Esophagus muscularis mucosa (tissue), 4 donors: ENCODE measurements at regions not wholly inside any gene's neighbourhood (a gene's known extent, or its start where the extent isn't known, plus 50 kb on each side); places are given as distances from the start of the nearest gene placed in this dataset.

ENCODE experiments used
- DNase-seq: peaks from one replicate; pipeline ENCODE4 v3.0.0-alpha.2; 2017; ENCODE audit errors: extremely low spot score
- H3K27ac ChIP-seq, 4 donors: fragments of 200-600 bp; sonication (generic); replicated peaks in 1 of 4; 1 replicate in 3 of 4; 2 replicates in 1 of 4; pipeline ENCODE4 v1.5.1; 2016 to 2019; ENCODE audit warnings: mild to moderate bottlenecking in 1 of 4
- H3K27me3 ChIP-seq, 4 donors: fragments of 200-600 bp; sonication (generic); one replicate each; pipeline versions ENCODE4 v1.5.1 to v1.6.0; 2016 to 2019
- H3K36me3 ChIP-seq, 4 donors: fragments of 200-600 bp; sonication (generic); one replicate each; pipeline ENCODE4 v1.5.1; 2016 to 2019
- H3K4me1 ChIP-seq, 4 donors: fragments of 200-600 bp; sonication (generic); one replicate each; pipeline ENCODE4 v1.5.1; 2016 to 2019
- H3K4me3 ChIP-seq, 4 donors: fragments of 200-600 bp; sonication (generic); 1 replicate in 2 of 4; 2 replicates in 2 of 4; pipeline ENCODE4 v1.5.1; 2016 to 2019; ENCODE audit warnings: mild to moderate bottlenecking in 4 of 4, moderate library complexity in 1 of 4
- H3K9me3 ChIP-seq, 4 donors: fragments of 200-600 bp; sonication (generic); 1 replicate in 3 of 4; 2 replicates in 1 of 4; pipeline ENCODE4 v1.5.1; 2016 to 2019
- EP300 ChIP-seq: sonication (generic); formaldehyde crosslinking; IDR thresholded peaks from one replicate; pipeline ENCODE4 v1.6.1; 2017; ENCODE audit warnings: antibody characterized with exemption
- POLR2A ChIP-seq: fragments of 450-650 bp; IDR thresholded peaks from one replicate; pipeline ENCODE4 v1.6.1; 2017; ENCODE audit warnings: antibody characterized with exemption, moderate library complexity, mild to moderate bottlenecking, low read depth
- POLR2AphosphoS5 ChIP-seq, 2 donors: sonication (generic); formaldehyde crosslinking; IDR thresholded peaks; one replicate each; pipeline ENCODE4 v1.6.1; 2017; ENCODE audit warnings: antibody characterized with exemption in 2 of 2
- WGBS: methylation state at CpG from one replicate; pipeline ENCODE4 v1.1.5; 2018; 5-methylcytosine and 5-hydroxymethylcytosine counted together
- intact Hi-C: fragments of 100-400 bp; cut with DNase I; formaldehyde crosslinking; loops from one replicate; pipeline ENCODE4 v1.15.1; 2023
- TF ChIP-seq, protein P1 (sequence below), 3 experiments: fragments of 200-600 bp in 2 of 3; fragments of 450-650 bp in 1 of 3; sonication (generic) in 2 of 3; IDR thresholded peaks; one replicate each; pipeline ENCODE4 v1.5.1; 2017 to 2019; ENCODE audit warnings: antibody characterized with exemption in 3 of 3, mild to moderate bottlenecking in 2 of 3, moderate library complexity in 1 of 3

DNA sequence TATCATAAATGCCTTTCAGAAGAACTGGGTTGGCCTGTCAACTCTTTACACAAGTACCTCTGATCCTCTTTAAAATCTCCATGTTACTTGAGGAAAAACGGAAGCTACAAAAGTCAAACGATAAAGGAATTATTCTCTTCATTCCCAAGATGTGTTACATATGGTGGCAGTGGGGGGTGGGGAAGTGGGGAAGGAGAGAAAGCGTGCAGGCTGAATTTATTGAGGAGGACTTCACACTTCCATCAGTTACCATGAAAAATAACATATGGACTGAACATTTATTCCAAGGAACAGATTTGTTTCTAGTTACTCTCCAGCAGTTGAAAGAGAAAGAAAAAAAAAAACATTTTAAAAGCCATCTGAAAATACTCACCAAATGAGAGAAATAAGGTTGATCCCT is 474.4 kb upstream of the DCN start:
- 60% methylated on average over 3 of the region's 3 CpGs for WGBS
- Histone ChIP-seq H3K4me3 (no peak overlapping the region), H3K9me3 (no peaks in the 10 kb centered on the region), H3K4me1 (no peaks in the 10 kb centered on the region), H3K36me3 (no peaks in the 10 kb centered on the region), H3K27ac (no peak overlapping the region), H3K27me3 (no peaks in the 10 kb centered on the region)
- TF ChIP-seq POLR2A (no peak), POLR2AphosphoS5 (IDR thresholded peaks at IDR 0.05) (no peak), EP300 (no peak)
- TF ChIP-seq, protein P1, sequence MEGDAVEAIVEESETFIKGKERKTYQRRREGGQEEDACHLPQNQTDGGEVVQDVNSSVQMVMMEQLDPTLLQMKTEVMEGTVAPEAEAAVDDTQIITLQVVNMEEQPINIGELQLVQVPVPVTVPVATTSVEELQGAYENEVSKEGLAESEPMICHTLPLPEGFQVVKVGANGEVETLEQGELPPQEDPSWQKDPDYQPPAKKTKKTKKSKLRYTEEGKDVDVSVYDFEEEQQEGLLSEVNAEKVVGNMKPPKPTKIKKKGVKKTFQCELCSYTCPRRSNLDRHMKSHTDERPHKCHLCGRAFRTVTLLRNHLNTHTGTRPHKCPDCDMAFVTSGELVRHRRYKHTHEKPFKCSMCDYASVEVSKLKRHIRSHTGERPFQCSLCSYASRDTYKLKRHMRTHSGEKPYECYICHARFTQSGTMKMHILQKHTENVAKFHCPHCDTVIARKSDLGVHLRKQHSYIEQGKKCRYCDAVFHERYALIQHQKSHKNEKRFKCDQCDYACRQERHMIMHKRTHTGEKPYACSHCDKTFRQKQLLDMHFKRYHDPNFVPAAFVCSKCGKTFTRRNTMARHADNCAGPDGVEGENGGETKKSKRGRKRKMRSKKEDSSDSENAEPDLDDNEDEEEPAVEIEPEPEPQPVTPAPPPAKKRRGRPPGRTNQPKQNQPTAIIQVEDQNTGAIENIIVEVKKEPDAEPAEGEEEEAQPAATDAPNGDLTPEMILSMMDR (IDR thresholded peaks at IDR 0.05): no peak
- no peak for DNase-seq
- intact Hi-C loops: no loop called here

DNA sequence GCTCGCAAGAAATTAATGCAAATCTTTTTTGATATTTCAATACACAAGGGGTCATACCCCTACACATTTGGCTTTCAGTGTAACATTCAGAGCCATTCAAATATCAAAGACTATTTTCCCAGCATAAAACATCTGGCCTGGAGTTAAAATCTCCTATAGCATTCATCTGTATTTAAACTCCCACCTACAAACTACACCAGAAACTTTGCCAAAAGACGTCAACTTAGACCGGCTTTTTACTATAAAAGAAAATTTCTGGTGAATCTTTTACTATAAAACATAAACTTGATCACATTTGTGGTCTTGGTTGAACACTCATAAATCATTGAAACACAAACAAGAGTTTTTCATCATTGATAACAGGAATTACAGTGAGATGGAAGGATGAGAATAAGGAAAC is 473.3 kb upstream of the DCN start:
- intact Hi-C loops: no loop called here
- Histone ChIP-seq H3K27me3 (no peaks in the 10 kb centered on the region), H3K27ac (no peak overlapping the region), H3K36me3 (no peaks in the 10 kb centered on the region), H3K9me3 (no peaks in the 10 kb centered on the region), H3K4me3 (no peak overlapping the region), H3K4me1 (no peaks in the 10 kb centered on the region)
- no peak for DNase-seq
- no peak for TF ChIP-seq EP300
- no peak for TF ChIP-seq POLR2A
- TF ChIP-seq, protein P1 (IDR thresholded peaks at IDR 0.05): no peak
- TF ChIP-seq POLR2AphosphoS5 (IDR thresholded peaks at IDR 0.05): no peak
- WGBS: 89% methylated on average over 3 of the region's 3 CpGs

DNA sequence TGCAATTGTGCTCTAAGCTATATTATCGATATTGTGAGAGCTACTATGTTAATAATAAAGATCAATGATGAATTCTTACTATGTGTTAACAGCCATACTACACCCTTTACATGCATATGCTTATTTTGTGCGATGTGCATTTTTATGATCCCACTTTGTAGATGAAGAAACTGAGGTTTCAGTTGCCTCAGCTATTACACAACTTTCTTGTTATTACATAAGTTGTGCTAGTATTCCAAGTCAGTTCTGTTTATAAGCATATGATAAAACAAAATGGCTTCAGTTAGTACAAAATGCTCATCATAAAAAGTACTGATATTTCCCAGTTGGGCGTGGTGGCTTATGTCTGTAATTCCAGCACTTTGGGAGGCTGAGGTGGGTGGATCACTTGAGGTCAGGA is 471.5 kb upstream of the DCN start:
- TF ChIP-seq POLR2AphosphoS5 (IDR thresholded peaks at IDR 0.05) (no peak), POLR2A (no peak), EP300 (no peak)
- TF ChIP-seq, protein P1 (IDR thresholded peaks at IDR 0.05): no peak
- Histone ChIP-seq H3K36me3 (no peaks in the 10 kb centered on the region), H3K4me1 (no peaks in the 10 kb centered on the region), H3K4me3 (no peak overlapping the region), H3K27me3 (no peaks in the 10 kb centered on the region), H3K27ac (no peak overlapping the region), H3K9me3 (no peaks in the 10 kb centered on the region)
- WGBS: 95% methylated on average over 3 of the region's 3 CpGs
- DNase-seq: no peak
- intact Hi-C loops: no loop called here

DNA sequence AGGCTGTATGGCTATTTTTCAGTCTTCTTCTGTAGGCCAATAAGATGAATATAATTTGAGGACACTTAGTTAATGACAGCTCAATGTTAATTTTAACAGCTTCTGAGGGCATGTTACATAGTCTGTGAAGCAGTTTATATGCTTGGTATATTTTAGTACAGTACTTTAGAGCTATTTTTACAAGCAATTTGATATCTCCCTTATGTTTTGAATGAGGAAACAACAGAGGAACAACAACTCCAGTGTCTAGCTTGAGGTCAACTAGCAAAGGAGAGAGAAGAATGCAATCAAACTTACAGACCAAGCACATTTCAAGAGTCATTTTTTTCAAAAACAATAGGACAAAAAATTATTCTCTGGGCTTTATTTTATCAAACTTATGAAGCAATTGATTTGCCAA is 469.1 kb upstream of the DCN start:
- TF ChIP-seq EP300 (no peak), POLR2A (no peak), POLR2AphosphoS5 (IDR thresholded peaks at IDR 0.05) (no peak)
- TF ChIP-seq, protein P1 (IDR thresholded peaks at IDR 0.05): no peak
- Histone ChIP-seq H3K9me3 (no peaks in the 10 kb centered on the region), H3K27me3 (no peaks in the 10 kb centered on the region), H3K4me1 (no peaks in the 10 kb centered on the region), H3K27ac (no peak overlapping the region), H3K36me3 (no peaks in the 10 kb centered on the region), H3K4me3 (no peak overlapping the region)
- intact Hi-C loops: no loop called here
- DNase-seq: no peak

DNA sequence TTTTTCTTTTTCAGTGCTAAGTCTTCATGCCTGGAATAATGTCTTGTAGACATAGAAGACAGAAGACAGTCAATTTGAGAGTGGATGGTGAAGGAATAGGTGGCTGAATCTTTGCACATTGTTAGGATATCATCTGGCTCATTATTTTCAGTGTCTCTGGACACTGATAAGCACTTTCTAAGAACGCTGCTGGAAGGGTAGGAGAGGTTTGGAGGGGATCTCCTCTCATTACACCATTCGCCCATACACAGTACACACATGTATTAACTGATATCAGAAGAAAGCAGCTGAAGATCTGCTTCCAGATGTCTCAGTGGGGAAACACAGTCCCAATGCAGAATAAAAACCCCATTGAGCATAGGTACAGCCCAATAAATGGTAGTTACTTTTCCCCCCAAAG is 461.1 kb upstream of the DCN start:
- no peaks in the 10 kb centered on the region for H3K27me3 ChIP-seq
- no peaks in the 10 kb centered on the region for H3K9me3 ChIP-seq
- H3K4me3 ChIP-seq: no peak overlapping the region
- no peak for DNase-seq
- H3K27ac ChIP-seq: no peak overlapping the region
- no peaks in the 10 kb centered on the region for H3K4me1 ChIP-seq
- H3K36me3 ChIP-seq: no peaks in the 10 kb centered on the region
- intact Hi-C loops: no loop called here
- TF ChIP-seq POLR2AphosphoS5 (IDR thresholded peaks at IDR 0.05): no peak
- TF ChIP-seq, protein P1 (IDR thresholded peaks at IDR 0.05): no peak
- no peak for TF ChIP-seq EP300
- TF ChIP-seq POLR2A: no peak
- WGBS: 88% methylated on average over 2 of the region's 2 CpGs
